Adipose tissue (tissue), 3 donors: ENCODE measurements at regions not wholly inside any gene's neighbourhood (a gene's known extent, or its start where the extent isn't known, plus 50 kb on each side); places are given as distances from the start of the nearest gene placed in this dataset.

Source experiments
- H3K27ac ChIP-seq: one replicate; pipeline ENCODE4 v1.5.1; 2013; ENCODE audit warnings: low read depth, low read length
- WGBS, 3 donors: extraction: QIAGEN DNeasy Blood & Tissue Kit; methylation state at CpG; one replicate each; pipeline ENCODE4 v1.1.7; 2013; 5-methylcytosine and 5-hydroxymethylcytosine counted together
- donor health status: healthy with polysubstance abuse.
- donor health status: Bipolar disorder and iron deficiency.
- donor health status: healthy.

DNA sequence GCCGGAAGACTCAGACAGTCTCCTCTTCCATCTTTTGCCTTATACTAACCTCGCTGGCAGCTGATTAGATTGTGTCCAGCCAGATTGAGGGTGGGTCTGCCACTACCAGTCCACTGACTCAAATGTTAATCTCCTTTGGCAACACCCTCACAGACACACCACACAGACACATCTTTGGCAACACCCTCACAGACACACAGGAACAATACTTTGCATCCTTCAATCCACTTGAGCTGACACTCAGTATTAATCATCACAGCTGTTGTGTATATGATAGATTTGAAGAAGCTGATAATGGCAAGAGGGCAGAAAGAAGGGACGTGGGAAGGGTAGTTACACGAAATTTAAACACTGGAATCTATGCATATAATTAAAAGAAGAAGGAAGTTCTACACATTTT is 139.5 kb downstream of the ANKRD50 start:
- 83 to 92% (median 92%) methylated on average over 4 of the region's 4 CpGs for WGBS, 3 donors
- no peak overlapping the region for H3K27ac ChIP-seq

DNA sequence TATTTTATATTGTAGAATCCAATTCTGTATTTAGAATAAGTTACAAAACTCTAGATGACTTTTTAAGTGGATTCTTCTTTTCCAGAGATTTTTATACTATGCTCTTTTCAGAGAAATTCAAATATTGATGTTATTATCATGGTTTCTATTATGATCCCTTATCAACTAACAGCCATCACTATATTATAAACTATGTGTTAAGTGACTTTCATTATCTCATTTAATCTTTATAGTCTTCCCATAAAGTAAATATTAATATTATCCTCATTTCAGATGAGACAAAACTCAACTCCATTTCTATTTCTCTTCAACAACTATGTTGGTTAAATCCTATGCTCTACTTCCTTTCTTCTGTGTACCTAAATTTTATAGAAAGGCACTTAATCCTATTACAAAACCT is 132.6 kb downstream of the ANKRD50 start:
- H3K27ac ChIP-seq: no peak overlapping the region

DNA sequence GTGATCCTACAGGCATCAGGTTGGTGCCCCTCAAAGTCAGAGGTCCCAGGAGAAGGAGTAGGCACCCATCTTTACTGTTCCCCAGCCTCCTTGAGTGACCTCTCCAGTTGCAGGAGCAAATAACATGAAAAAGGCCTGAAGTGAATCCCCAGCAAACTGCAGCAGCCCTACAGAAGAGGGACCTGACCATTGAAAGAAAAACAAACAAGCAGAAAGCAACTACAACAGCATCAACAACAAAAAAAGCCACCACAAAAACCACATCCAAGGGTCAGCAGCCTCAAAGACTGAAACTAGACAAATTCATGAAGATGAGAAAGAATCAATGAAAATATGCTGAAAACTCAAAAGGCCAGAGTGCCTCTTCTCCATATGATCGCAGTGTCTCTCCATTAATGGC is 128.7 kb downstream of the ANKRD50 start:
- no peak overlapping the region for H3K27ac ChIP-seq
- 93 to 97% (median 94%) methylated on average over 1 of the region's 1 CpG for WGBS, 3 donors

DNA sequence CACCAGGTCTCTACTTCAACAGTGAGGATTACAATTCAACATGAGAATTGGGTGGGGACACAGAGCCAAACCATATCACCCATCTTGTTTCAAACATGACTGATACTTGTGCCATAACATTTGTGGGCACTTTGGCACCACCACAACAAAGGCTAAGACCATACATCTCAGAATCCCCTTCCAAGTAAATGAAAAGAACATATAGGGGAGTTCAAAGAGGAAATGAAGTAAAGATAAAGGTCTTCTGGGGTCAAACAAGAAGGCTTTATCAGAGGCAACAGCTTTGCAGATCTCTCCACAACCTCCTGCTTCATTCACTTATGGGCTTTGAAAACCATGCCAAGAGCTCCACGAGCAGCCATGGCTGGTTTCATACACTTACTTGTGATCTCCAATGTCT is 122.7 kb downstream of the ANKRD50 start:
- 76 to 88% (median 76%) methylated on average over 1 of the region's 1 CpG for WGBS, 3 donors

DNA sequence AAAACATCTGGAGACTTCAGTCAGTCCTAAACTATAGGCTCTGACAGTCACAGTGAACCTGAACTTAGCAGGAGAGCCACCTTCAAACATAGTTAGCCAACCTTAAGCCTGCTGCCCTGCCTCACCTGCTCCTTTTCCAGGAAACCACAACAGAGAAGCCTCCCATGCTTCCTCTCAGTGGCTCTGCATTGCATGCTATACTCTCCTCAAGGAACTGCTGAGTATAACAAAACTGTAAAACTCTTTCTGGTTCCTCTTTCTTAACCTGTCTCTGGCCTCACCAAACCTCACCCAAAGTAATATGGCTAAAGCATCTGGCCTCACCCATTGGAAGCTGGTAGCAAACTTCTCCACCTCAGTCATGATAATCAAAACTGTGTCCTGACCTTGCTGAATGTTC is 122.1 kb downstream of the ANKRD50 start:
- no peak overlapping the region for H3K27ac ChIP-seq

More for the DNA sequence above, 122.7 kb downstream of the ANKRD50 start:
- H3K27ac ChIP-seq: no peak overlapping the region

DNA sequence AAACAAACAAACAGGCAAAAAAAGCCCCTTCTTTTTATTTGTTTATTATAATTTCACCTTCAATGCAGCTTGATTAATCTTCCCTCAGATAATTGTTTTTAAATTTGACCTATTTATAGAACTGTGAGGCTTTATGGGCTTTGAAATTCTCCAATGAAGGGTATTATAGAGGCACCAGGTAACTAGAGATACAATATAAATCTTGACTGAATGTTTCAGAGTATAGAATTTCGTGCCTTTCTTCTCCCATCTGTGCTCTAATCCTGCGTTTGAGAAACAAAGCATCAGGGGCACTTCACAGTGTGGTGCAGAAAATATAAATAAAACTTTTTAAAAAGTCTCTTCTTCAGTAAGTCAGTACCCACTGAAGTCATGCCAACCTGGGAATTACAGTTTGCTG is 120.9 kb downstream of the ANKRD50 start:
- H3K27ac ChIP-seq: no peak overlapping the region
- 83 to 85% (median 84%) methylated on average over 2 of the region's 2 CpGs for WGBS, 3 donors

DNA sequence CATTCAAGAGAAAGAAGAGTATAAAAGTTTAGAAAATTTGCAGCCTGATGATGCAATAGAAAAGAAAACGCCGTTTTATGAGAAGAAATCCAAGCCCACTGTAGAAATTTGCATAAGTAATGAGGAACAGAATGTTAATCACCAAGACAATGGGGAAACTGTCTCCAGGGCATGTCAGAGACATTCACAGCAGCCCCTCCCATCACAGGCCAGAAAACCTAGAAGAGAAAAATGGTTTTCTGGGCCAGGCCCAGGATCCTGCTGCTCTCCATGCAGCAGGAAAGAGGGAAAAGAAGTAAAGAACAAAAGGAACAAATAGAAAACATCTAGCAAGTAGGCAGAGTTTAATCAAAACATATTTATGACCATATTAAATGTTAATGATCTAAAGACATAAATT is 119.0 kb downstream of the ANKRD50 start:
- 79 to 94% (median 84%) methylated on average over 2 of the region's 2 CpGs for WGBS, 3 donors
- no peak overlapping the region for H3K27ac ChIP-seq

DNA sequence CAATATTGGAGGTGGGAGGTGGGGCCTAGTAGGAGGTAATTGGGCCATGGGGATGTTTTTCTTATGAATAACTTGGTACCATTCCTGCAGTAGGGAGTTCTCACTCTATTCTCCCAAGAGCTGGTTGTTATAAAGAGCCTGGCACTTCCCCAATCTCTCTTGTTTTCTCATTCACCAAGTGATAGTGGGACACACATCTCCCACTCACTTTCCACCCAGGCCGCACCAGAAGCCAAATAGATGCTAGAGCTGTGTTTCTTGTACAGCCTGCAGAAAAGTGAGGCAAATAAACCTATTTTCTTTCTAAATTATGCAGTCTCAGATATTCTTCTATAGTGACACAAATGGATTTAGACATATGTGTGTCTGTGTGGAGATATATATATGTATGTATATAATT is 117.6 kb downstream of the ANKRD50 start:
- 84 to 96% (median 90%) methylated on average over 1 of the region's 1 CpG for WGBS, 3 donors
- H3K27ac ChIP-seq: no peak overlapping the region

DNA sequence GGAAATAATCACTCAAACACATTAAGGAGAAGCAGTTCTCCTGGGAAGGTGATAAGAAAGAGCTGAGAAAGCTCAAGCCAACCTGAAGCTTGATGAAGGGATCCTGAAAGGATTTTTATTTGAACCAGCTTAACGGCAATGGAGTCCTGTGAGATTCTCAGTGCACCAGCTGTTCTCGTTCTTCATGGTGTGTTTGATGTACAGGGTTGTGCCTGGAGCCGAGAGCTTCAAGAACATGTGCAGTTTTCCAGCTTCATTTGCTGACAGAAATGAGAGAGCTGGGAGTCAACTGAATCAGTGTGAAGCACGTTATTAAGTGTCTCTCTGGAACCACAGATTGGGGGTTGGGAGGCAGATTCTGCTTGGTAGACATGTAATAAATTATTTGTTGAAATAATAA is 115.7 kb downstream of the ANKRD50 start:
- H3K27ac ChIP-seq: no peak overlapping the region

DNA sequence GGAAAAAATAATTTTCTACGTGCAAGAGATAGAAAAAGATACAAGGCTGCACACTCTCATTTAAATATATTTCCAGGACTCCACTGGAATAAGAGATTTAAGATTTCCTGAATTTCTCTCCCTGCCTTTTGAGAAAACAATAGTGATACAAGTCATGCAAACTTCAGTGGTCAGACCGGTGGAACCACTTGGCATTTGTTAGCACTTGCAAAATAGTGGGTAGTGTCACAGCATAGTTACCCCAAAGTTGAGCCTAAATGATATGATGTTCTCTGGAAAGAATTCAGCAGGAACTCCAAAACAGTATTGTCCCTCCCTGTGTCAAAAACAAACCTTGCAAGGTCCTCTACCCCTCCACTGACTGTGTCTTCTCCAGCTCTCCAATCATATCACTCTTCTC is 102.3 kb downstream of the ANKRD50 start:
- H3K27ac ChIP-seq: no peak overlapping the region
- WGBS, 3 donors: 47 to 71% (median 58%) methylated on average over 2 of the region's 2 CpGs

More for the DNA sequence above, 115.7 kb downstream of the ANKRD50 start:
- 53 to 83% (median 66%) methylated on average over 4 of the region's 4 CpGs for WGBS, 3 donors
